Prostate gland (tissue), 2 donors: ENCODE measurements at regions not wholly inside any gene's neighbourhood (a gene's known extent, or its start where the extent isn't known, plus 50 kb on each side); places are given as distances from the start of the nearest gene placed in this dataset.

ENCODE experiments used
- CTCF ChIP-seq, 4 experiments: fragments of 200-600 bp in 2 of 4; fragments of 450-650 bp in 2 of 4; sonication (generic) in 2 of 4; IDR thresholded peaks; 1 replicate in 3 of 4; 2 replicates in 1 of 4; pipeline ENCODE4 v1.5.1; 2016 to 2019; ENCODE audit warnings: antibody characterized with exemption in 4 of 4, mild to moderate bottlenecking in 2 of 4, moderate library complexity in 2 of 4
- POLR2A ChIP-seq: fragments of 450-650 bp; IDR thresholded peaks from one replicate; pipeline ENCODE4 v1.6.1; 2016; ENCODE audit warnings: antibody characterized with exemption, mild to moderate bottlenecking
- POLR2AphosphoS5 ChIP-seq: sonication (generic); formaldehyde crosslinking; IDR thresholded peaks from one replicate; pipeline ENCODE4 v1.6.1; 2017; ENCODE audit warnings: antibody characterized with exemption

- TF ChIP-seq CTCF (IDR thresholded peaks at IDR 0.05) = no peak
- TF ChIP-seq POLR2A = no peak
- TF ChIP-seq POLR2AphosphoS5 = no peak
These were observed 86.8 kb upstream of the SERBP1 start for GRCh38 chr1:67517046-67517445.
